Endothelial cell of umbilical vein (primary cell): ENCODE measurements at regions not wholly inside any gene's neighbourhood (a gene's known extent, or its start where the extent isn't known, plus 50 kb on each side); places are given as distances from the start of the nearest gene placed in this dataset.

Experiments
- BruUV-seq: library from RNA; stranded (reverse); fragments of 400-500 nt; replicated peaks from 2 replicates; lab custom pipeline; 2021; lab: Mats Ljungman, UMichigan
- CTCF ChIA-PET: fragments of 300-600, 350-600 bp; sonication (Branson Sonifier 250); formaldehyde crosslinking; loops from one replicate; lab custom pipeline; 2021; ENCODE audit warnings: antibody characterized with exemption, inconsistent platforms; lab: Charles Lee
- POLR2A ChIA-PET: fragments of 300-600, 350-600 bp; sonication (Branson Sonifier 250); formaldehyde crosslinking; loops from one replicate; lab custom pipeline; 2021; ENCODE audit warnings: antibody characterized with exemption, inconsistent platforms; lab: Charles Lee
- DNase-seq: peaks from one replicate; pipeline ENCODE4 v3.0.0-alpha.2; 2011; ENCODE audit warnings: low read depth, low spot score
- FAIRE-seq: peaks from 2 replicates; lab custom pipeline; 2011; peaks lifted over from hg19 to GRCh38; lab: Jason Lieb, UNC
- H2AFZ ChIP-seq: 2 replicates; pipeline ENCODE4 v1.6.0; 2012; ENCODE audit warnings: low read depth, low read length, control low read depth, inconsistent platforms
- H3K27ac ChIP-seq: 2 replicates; pipeline ENCODE4 v1.5.1; 2011; ENCODE audit warnings: low read depth, mild to moderate bottlenecking, control low read depth, low read length, moderate library complexity; ENCODE audit not compliant: insufficient read depth
- H3K27me3 ChIP-seq, 2 experiments: 2 replicates each; pipeline versions ENCODE4 v1.6.0 to v1.6.1; 2011; ENCODE audit warnings: low read length in 2 of 2, mixed read lengths in 1 of 2; ENCODE audit not compliant: control insufficient read depth in 2 of 2, insufficient read depth in 2 of 2
- H3K36me3 ChIP-seq, 2 experiments: 2 replicates in 1 of 2; 3 replicates in 1 of 2; pipeline ENCODE4 v1.5.1; 2011; ENCODE audit warnings: low read length in 2 of 2, mild to moderate bottlenecking in 1 of 2, moderate library complexity in 1 of 2; ENCODE audit not compliant: control insufficient read depth in 2 of 2, insufficient read depth in 2 of 2; ENCODE audit errors: extremely low read depth in 1 of 2
- H3K4me1 ChIP-seq: 3 replicates; pipeline ENCODE4 v1.5.1; 2011; ENCODE audit warnings: mild to moderate bottlenecking, low read length; ENCODE audit not compliant: control insufficient read depth, insufficient read depth; ENCODE audit errors: extremely low read depth
- H3K4me2 ChIP-seq: 2 replicates; pipeline ENCODE4 v1.6.1; 2011; ENCODE audit warnings: low read length, control low read depth, mixed read lengths; ENCODE audit not compliant: insufficient read depth
- H3K4me3 ChIP-seq, 3 experiments: fragments of 200-600 bp in 1 of 3; sonication (generic), shearing (Covaris generic) in 1 of 3; replicated peaks in 1 of 3; 2 replicates each; pipeline ENCODE4 v1.5.1; 2011 to 2016; ENCODE audit warnings: control low read depth in 3 of 3, low read length in 3 of 3, mild to moderate bottlenecking in 2 of 3, inconsistent platforms in 1 of 3, low read depth in 1 of 3, moderate library complexity in 1 of 3; ENCODE audit not compliant: insufficient read depth in 1 of 3
- H3K79me2 ChIP-seq: 2 replicates; pipeline ENCODE4 v1.6.0; 2012; ENCODE audit warnings: low read length, inconsistent platforms; ENCODE audit not compliant: control insufficient read depth, insufficient read depth
- H3K9ac ChIP-seq: replicated peaks from 2 replicates; pipeline ENCODE3; 2011; ENCODE audit warnings: low read length, control low read depth; ENCODE audit not compliant: insufficient read depth; ENCODE audit errors: extremely low read depth
- H3K9me1 ChIP-seq: replicated peaks from 3 replicates; pipeline ENCODE4 v1.6.0; 2011; ENCODE audit warnings: mild to moderate bottlenecking, low read length; ENCODE audit not compliant: control insufficient read depth, insufficient read depth; ENCODE audit errors: extremely low read depth
- H3K9me3 ChIP-seq: replicated peaks from 2 replicates; pipeline ENCODE4 v1.5.1; 2012; ENCODE audit warnings: low read length, inconsistent platforms; ENCODE audit not compliant: control insufficient read depth, insufficient read depth
- H4K20me1 ChIP-seq: replicated peaks from 2 replicates; pipeline ENCODE3; 2011; ENCODE audit warnings: mild to moderate bottlenecking, low read length; ENCODE audit not compliant: control insufficient read depth, insufficient read depth; ENCODE audit errors: extremely low read depth
- EZH2 ChIP-seq: IDR thresholded peaks from 2 replicates; pipeline ENCODE4 v1.6.1; 2012; ENCODE audit warnings: borderline replicate concordance, low read depth, mild to moderate bottlenecking, moderate library complexity, low read length, inconsistent platforms; ENCODE audit not compliant: severe bottlenecking
- FOS ChIP-seq: IDR thresholded peaks from 2 replicates; pipeline ENCODE4 v1.6.1; 2011; ENCODE audit warnings: mild to moderate bottlenecking, low read length, moderate library complexity, borderline replicate concordance; ENCODE audit not compliant: insufficient read depth
- GATA2 ChIP-seq: IDR thresholded peaks from 2 replicates; pipeline ENCODE4 v1.7.0; 2011; ENCODE audit warnings: low read depth, mild to moderate bottlenecking, moderate library complexity, mixed read lengths, low read length; ENCODE audit not compliant: insufficient read length, insufficient read depth
- JUN ChIP-seq: IDR thresholded peaks from 2 replicates; pipeline ENCODE4 v1.6.1; 2011; ENCODE audit warnings: borderline replicate concordance, low read depth; ENCODE audit not compliant: insufficient read length, insufficient read depth
- MYC ChIP-seq: IDR thresholded peaks from one replicate; pipeline ENCODE4 v1.6.1; 2011; ENCODE audit warnings: mild to moderate bottlenecking, low read depth, low read length
- POLR2A ChIP-seq: IDR thresholded peaks from 2 replicates; pipeline ENCODE4 v1.6.1; 2012; ENCODE audit warnings: low read depth, mild to moderate bottlenecking, control low read depth, low read length
- POLR2AphosphoS5 ChIP-seq: IDR thresholded peaks from 2 replicates; pipeline ENCODE4 v1.6.1; 2012; ENCODE audit warnings: low read depth, mild to moderate bottlenecking, control low read depth, low read length, moderate library complexity; ENCODE audit not compliant: insufficient read depth
- dilution Hi-C: fragments of 300-500 bp; cut with MboI; formaldehyde crosslinking; loops from one replicate; pipeline ENCODE4 v1.15.0; 2019; ENCODE audit warnings: low sequenced_read_pairs; ENCODE audit not compliant: extremely low pct_ligation_motif_present
- intact Hi-C: fragments of 100-400 bp; cut with micrococcal nuclease; formaldehyde crosslinking; loops from one replicate; pipeline ENCODE4 v1.10.0; 2022
- TF ChIP-seq, protein P1 (sequence below), 2 donors: IDR thresholded peaks; 1 replicate in 1 of 2; 2 replicates in 1 of 2; pipeline ENCODE4 v1.5.1; 2011; ENCODE audit warnings: low read length in 2 of 2, mild to moderate bottlenecking in 2 of 2, moderate library complexity in 2 of 2, control low read depth in 1 of 2, inconsistent platforms in 1 of 2, low read depth in 1 of 2; ENCODE audit not compliant: insufficient read depth in 1 of 2; ENCODE audit errors: extremely low read depth in 1 of 2
- TF ChIP-seq, protein P2 (sequence below): IDR thresholded peaks from 2 replicates; pipeline ENCODE4 v1.6.1; 2011; ENCODE audit not compliant: insufficient read depth, insufficient read length

DNA sequence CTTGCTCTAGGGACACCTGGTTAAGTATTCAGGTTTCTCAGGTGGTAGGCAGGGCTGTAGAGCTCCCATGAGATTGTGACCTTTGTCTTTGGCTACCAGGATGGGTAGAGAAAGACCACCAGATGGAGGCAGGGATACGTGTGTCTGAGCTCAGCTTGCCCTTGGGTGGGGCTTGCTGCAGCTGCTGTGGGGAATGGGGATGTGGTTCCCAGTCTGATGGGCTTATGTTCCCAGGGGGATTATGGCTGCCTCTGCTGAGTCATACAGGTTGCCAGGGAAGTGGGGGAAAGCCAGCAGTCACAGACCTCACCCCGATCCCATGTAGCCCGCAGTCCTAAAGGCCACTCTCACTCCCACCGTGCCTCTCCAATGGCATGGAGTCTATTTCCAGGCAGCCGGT is 659.9 kb upstream of the KLF12 start:
- Histone ChIP-seq H2AFZ (no peak overlapping the region), H3K36me3 (no peaks in the 10 kb centered on the region), H3K27me3 (no peaks in the 10 kb centered on the region), H3K27ac (no peak overlapping the region), H4K20me1 (no peaks in the 10 kb centered on the region), H3K9me1 (no peaks in the 10 kb centered on the region), H3K4me1 (no peaks in the 10 kb centered on the region), H3K9ac (no peak overlapping the region), H3K79me2 (no peaks in the 10 kb centered on the region), H3K9me3 (no peaks in the 10 kb centered on the region), H3K4me2 (no peak overlapping the region), H3K4me3 (no peak overlapping the region)
- DNase-seq = no peak
- TF ChIP-seq GATA2 (no peak), POLR2A (no peak), POLR2AphosphoS5 (no peak), MYC (no peak)
- TF ChIP-seq, protein P1, sequence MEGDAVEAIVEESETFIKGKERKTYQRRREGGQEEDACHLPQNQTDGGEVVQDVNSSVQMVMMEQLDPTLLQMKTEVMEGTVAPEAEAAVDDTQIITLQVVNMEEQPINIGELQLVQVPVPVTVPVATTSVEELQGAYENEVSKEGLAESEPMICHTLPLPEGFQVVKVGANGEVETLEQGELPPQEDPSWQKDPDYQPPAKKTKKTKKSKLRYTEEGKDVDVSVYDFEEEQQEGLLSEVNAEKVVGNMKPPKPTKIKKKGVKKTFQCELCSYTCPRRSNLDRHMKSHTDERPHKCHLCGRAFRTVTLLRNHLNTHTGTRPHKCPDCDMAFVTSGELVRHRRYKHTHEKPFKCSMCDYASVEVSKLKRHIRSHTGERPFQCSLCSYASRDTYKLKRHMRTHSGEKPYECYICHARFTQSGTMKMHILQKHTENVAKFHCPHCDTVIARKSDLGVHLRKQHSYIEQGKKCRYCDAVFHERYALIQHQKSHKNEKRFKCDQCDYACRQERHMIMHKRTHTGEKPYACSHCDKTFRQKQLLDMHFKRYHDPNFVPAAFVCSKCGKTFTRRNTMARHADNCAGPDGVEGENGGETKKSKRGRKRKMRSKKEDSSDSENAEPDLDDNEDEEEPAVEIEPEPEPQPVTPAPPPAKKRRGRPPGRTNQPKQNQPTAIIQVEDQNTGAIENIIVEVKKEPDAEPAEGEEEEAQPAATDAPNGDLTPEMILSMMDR (IDR thresholded peaks at IDR 0.05; ENCODE audit: extremely low read depth in 1 of 2, insufficient read depth in 1 of 2, low read depth in 1 of 2, low read length in 2 of 2) = no peak
- intact Hi-C loops = no loop called here
- POLR2A ChIA-PET = no interaction called here
- CTCF ChIA-PET = no interaction called here
- no peak for FAIRE-seq
- dilution Hi-C loops = no loop called here
- BruUV-seq = no TSS peak

DNA sequence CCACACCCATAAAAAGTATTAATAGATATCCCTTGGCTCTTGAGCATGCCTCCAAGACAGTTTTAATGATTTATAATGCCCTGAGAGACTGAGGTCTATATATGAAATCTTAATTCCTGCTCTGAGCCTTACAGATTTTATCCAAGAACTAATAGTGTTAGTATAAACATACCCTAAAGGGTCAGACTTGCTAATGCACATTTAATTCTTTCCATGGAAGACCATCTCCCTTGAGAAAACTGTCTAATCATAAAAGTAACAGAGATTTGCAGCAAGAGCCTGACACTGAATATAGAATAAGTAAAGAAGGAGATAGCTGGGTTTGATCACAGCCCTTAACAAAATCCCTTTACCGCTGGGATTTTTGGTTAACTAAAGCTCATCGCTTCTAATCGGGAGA is 650.8 kb upstream of the KLF12 start:
- no TSS peak for BruUV-seq
- Histone ChIP-seq H3K36me3 (no peaks in the 10 kb centered on the region), H3K4me3 (no peak overlapping the region), H3K27me3 (no peaks in the 10 kb centered on the region), H3K4me2 (no peak overlapping the region), H3K4me1 (no peaks in the 10 kb centered on the region), H3K27ac (no peak overlapping the region), H3K79me2 (no peaks in the 10 kb centered on the region), H4K20me1 (no peaks in the 10 kb centered on the region), H3K9me3 (no peaks in the 10 kb centered on the region), H2AFZ (no peak overlapping the region), H3K9me1 (no peaks in the 10 kb centered on the region), H3K9ac (no peak overlapping the region)
- CTCF ChIA-PET = interaction anchor here (1.0 kb wide), 1 partner anchor 434 kb away, joined by 3 read pairs; no protein-coding TSS in a partner anchor
- dilution Hi-C loops = no loop called here
- POLR2A ChIA-PET = no interaction called here
- DNase-seq = no peak
- TF ChIP-seq, protein P1 (IDR thresholded peaks at IDR 0.05; ENCODE audit: extremely low read depth in 1 of 2, insufficient read depth in 1 of 2, low read depth in 1 of 2, low read length in 2 of 2) = no peak
- TF ChIP-seq FOS = no peak
- TF ChIP-seq MYC = no peak
- TF ChIP-seq EZH2 = no peak
- no peak for TF ChIP-seq GATA2
- no peak for TF ChIP-seq POLR2A
- no peak for TF ChIP-seq POLR2AphosphoS5
- TF ChIP-seq, protein P2, sequence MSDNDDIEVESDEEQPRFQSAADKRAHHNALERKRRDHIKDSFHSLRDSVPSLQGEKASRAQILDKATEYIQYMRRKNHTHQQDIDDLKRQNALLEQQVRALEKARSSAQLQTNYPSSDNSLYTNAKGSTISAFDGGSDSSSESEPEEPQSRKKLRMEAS = no peak
- TF ChIP-seq JUN = no peak
- no peak for FAIRE-seq
- intact Hi-C loops = no loop called here
